GM12875 (cell line): ENCODE measurements at regions not wholly inside any gene's neighbourhood (a gene's known extent, or its start where the extent isn't known, plus 50 kb on each side); places are given as distances from the start of the nearest gene placed in this dataset.

ENCODE experiments used
- H3K4me3 ChIP-seq: one replicate; pipeline ENCODE4 v1.5.1; 2011; ENCODE audit warnings: low read depth, low read length, control low read depth
- CTCF ChIP-seq: IDR thresholded peaks from 2 replicates; pipeline ENCODE4 v1.5.1; 2011; ENCODE audit warnings: low read depth, mild to moderate bottlenecking, control low read depth, inconsistent platforms, low read length, moderate library complexity, borderline replicate concordance; ENCODE audit not compliant: insufficient read depth

DNA sequence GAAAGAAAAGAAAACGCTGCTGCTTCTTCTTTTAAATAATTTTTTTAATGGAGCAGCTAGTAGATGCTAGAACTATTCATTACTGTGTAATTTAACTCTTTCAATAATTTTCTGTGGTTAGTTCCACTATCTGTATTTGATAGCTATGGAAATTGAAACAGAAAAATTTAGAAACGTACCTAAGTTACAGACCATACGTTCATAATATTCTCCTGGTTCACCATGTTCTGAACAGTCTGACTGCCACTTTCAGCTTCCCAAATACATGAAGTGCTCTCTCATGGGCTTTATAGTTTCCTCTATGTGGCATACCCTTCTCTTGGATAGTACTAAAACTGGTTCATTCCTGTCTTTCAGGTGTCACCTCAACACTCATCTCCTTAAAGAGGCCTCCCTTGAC lies 508.0 kb downstream of the MDFIC start:
- TF ChIP-seq CTCF: no peak
- H3K4me3 ChIP-seq: no peak overlapping the region

DNA sequence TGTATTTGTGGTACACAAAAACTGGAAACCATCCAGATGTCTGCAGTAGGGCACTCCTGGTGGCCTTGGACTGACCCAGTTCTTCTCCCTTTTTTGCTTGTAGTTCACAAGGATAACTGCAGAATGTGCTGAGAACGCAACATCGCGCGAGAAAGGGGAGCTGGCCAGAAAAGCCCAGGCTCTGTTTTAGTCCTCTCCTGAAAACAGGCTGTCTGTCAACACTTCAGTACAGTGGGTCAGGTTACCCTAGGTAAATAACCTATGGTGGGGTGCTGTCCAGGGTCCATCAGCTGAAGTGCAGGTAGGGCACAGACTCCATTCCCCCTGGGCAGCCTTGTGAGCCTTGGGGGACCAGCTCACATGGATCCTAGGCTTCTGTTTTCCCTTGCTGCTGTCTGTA lies 495.8 kb downstream of the MDFIC start:
- TF ChIP-seq CTCF: no peak
- no peak overlapping the region for H3K4me3 ChIP-seq

- H3K4me3 ChIP-seq: no peak overlapping the region
- no peak for TF ChIP-seq CTCF
These were observed 489.2 kb downstream of the MDFIC start for GRCh38 chr7:115410972-115411686.

- H3K4me3 ChIP-seq: no peak overlapping the region
- no peak for TF ChIP-seq CTCF
These were observed 488.5 kb downstream of the MDFIC start for GRCh38 chr7:115410434-115410820.

DNA sequence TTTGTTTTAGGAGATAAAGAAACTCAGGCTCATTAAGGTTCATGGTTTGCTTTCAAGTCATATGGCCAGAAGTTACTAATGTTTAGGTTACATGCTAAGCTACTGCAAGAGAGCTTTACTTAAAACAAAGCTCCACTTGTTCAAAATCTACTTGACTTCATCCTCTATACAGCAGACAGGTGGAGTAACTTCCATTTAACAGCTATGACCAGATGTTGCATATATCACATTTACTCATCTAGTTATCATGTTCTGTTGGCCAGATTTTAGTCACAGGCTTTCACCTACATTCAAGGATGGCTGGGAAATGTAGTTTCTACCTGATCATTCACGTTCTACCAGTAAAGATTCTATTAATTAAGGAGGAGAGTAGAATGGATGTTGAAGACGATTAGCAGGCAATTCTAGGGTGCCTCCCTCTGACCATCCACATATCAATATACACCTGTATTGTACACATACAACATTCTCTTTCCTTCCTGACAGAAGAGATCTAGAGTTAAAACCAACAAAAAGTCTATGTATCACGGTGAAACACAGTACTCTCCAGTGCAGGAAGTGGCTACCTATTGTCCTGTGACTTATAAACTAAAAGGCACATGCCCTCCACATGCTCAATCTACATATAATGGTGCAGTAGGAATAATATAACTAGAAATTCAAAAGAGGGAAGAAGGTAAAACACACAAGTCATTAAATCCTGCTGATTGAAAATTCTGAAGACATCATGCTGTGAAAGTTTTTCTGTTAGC lies 488.0 kb downstream of the MDFIC start:
- no peak for TF ChIP-seq CTCF
- H3K4me3 ChIP-seq: no peak overlapping the region

DNA sequence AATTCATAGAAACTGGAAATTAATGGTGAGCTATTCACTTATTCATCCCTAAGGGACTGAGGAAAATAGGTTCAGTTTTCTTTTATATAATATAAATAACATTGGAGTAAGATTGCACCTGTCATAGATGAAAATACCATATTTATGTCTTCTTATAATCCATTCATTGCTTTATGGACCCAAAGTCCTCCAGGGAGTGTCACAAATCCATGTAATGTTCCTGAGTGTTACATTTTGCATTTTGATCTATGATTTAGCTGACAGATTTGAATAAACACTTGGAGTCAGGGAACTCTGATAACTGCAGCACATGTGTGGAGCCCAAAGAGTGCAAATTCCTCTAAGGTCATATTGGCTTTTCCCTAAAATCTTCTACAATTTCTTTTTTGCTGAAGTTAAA lies 484.3 kb downstream of the MDFIC start:
- H3K4me3 ChIP-seq: no peak overlapping the region
- TF ChIP-seq CTCF: no peak

- TF ChIP-seq CTCF: no peak
These were observed 465.2 kb downstream of the MDFIC start for GRCh38 chr7:115387137-115387536.

More at GRCh38 chr7:115387137-115387536, 465.2 kb downstream of the MDFIC start:
- no peak overlapping the region for H3K4me3 ChIP-seq
